ENCODE measurements at regions not wholly inside any gene's neighbourhood (a gene's known extent, or its start where the extent isn't known, plus 50 kb on each side); places are given as distances from the start of the nearest gene placed in this dataset.

DNA sequence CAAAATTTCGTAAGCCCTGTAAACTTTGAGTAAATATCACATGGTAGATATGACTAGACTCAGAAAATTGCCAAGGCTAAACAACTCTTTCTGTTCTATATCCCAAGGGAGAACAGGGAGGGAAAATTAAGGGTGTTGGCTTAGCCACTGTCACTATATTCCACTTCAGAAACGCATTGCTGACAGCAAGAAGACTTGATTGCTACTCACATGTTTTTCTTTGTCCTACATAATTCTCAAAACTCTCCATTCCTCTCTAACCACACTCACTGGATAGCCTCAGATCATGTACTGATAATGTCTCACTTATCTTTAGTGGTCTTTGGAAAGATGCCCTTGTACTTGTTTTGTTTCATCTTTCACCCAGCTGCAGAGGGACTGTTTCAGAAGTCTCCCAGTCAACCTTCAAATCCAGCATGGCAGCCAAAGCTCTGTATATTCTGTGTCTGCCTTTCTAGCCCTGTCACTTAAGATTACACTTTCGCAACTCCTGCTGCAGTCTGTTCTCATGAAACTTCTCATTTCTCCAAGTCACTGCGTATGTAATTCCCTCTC is 582.4 kb upstream of the FZD8 start:
- H3K9me3 Mint-ChIP-seq, result peaks cover 10 to 11% of the 10 kb centered on the region in 2 donors
- no peaks in the 10 kb centered on the region for H3K27me3 Mint-ChIP-seq (ENCODE audit: low read depth)
- H3K4me1 Mint-ChIP-seq (ENCODE audit: low read depth), result no peaks in the 10 kb centered on the region
- H3K27ac Mint-ChIP-seq, result no peak overlapping the region
- no peak overlapping the region for H3K4me3 Mint-ChIP-seq
- H3K36me3 Mint-ChIP-seq (ENCODE audit: insufficient read depth in 2 of 2), result peaks cover 0 to 2% of the 10 kb centered on the region in 2 donors
- ATAC-seq (replicated peaks in 1 of 2) (no peak), DNase-seq (no peak)

DNA sequence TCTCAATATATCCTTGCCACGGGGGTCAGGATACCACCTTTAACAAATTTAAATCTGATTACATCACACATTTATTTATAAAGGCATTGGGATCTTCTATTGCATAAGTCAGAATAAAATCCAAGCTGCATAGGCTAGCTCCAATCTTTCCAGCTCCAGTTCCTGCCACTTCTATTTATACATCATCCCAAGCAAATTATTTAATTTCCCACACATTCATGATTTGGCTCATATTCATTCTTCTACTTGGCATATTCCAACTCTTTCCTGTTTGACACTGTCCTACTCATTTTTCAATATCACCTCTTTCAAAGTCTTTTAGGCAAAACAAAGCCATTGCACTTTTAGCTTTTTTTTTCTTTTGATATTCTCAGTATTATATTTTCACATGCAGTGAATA is 579.0 kb upstream of the FZD8 start:
- no peaks in the 10 kb centered on the region for H3K27me3 Mint-ChIP-seq (ENCODE audit: low read depth)
- H3K4me3 Mint-ChIP-seq, result no peak overlapping the region
- no peaks in the 10 kb centered on the region for H3K4me1 Mint-ChIP-seq (ENCODE audit: low read depth)
- peaks cover 5 to 12% of the 10 kb centered on the region in 2 donors for H3K9me3 Mint-ChIP-seq
- no peak for DNase-seq
- no peaks in the 10 kb centered on the region for H3K36me3 Mint-ChIP-seq (ENCODE audit: insufficient read depth in 2 of 2)
- no peak overlapping the region for H3K27ac Mint-ChIP-seq
- no peak for ATAC-seq (replicated peaks in 1 of 2)

DNA sequence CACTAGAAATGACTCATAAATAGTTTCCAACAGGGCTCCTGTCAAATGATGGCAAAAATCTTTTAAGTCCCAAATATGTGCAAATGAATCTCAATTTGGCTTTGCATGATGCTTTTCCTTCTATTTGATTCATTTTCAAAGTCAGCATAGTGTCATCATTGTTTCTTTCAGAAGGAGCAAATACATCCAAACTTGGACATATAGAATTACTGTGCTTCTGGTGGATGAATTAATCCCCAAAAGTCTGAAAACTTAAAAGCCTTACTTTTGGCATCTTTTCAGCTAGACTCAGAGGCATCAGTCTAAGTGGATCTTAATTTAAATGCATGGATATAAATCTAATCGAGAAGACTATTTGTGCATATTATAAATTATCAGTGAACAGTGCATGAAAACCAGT is 578.1 kb upstream of the FZD8 start:
- Mint-ChIP-seq H3K4me3 (no peak overlapping the region), H3K36me3 (ENCODE audit: insufficient read depth in 2 of 2) (no peaks in the 10 kb centered on the region), H3K9me3 (peaks cover 5 to 12% of the 10 kb centered on the region in 2 donors), H3K4me1 (ENCODE audit: low read depth) (no peaks in the 10 kb centered on the region), H3K27ac (no peak overlapping the region), H3K27me3 (ENCODE audit: low read depth) (no peaks in the 10 kb centered on the region)
- ATAC-seq (replicated peaks in 1 of 2) (no peak), DNase-seq (no peak)

DNA sequence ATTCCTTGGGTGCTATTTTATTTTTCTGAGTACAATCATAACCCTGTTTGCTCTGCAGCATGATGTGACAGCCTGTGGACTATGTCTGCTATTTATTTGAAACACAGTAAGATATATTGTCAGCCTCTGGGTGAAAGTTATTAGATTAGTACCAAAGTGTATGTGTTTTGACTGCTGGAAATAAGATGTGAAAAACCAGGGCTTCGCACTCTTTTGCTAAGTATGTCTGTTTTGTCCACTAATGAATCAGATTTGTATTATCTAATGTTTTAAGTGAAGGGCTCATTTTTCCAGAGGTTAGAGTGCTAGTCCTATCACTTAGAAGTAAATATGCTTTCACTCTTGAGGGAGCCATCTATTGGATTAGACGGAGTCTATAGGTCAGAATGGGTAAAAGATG is 569.8 kb upstream of the FZD8 start:
- Mint-ChIP-seq H3K27ac (no peak overlapping the region), H3K9me3 (peaks cover 0 to 5% of the 10 kb centered on the region in 2 donors), H3K27me3 (ENCODE audit: low read depth) (no peaks in the 10 kb centered on the region), H3K4me1 (ENCODE audit: low read depth) (no peaks in the 10 kb centered on the region), H3K4me3 (no peak overlapping the region), H3K36me3 (ENCODE audit: insufficient read depth in 2 of 2) (no peaks in the 10 kb centered on the region)
- ATAC-seq (replicated peaks in 1 of 2), result no peak
- DNase-seq, result no peak

DNA sequence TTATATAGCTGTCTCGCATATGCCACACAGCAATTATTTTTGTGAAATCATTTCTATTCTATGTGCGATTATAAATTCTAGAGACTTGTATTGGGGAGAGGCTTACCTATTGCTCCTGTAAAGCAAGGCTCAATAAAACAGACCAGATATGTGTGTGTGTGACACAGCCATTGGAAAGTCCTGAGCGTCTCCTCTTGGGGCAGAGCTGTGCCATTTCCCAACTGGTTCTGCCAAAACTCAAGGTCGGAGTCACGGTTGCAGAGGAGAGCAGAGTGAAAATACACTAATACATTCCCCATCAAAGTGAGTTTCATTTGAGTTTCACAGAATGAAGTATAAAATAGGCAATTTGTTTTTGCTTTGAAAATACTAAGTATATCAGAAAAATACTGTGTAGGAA is 567.4 kb upstream of the FZD8 start:
- Mint-ChIP-seq H3K4me3 (no peak overlapping the region), H3K27ac (no peak overlapping the region), H3K9me3 (peaks cover 7% of the 10 kb centered on the region in 2 donors), H3K36me3 (ENCODE audit: insufficient read depth in 2 of 2) (no peaks in the 10 kb centered on the region), H3K27me3 (ENCODE audit: low read depth) (no peaks in the 10 kb centered on the region), H3K4me1 (ENCODE audit: low read depth) (no peaks in the 10 kb centered on the region)
- no peak for DNase-seq
- ATAC-seq (replicated peaks in 1 of 2), result no peak

DNA sequence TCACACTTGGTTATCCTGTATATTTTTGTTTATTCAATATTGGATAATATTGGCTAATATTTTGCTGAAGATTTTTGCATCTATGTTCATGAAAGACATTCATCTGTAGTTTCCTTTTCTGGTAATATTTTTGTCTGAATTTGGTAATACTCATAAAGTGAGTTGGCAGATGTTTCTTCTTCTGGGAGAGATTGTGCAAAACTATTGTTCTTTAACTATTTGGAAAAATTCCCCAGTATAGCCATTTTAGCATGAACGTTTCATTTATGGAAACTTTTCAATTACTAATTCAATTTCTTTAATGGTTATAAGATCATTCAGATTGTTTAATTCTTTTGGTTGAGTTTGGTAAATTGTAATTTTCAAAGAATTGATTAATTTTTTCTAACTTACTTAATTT is 560.8 kb upstream of the FZD8 start:
- no peak for ATAC-seq (replicated peaks in 1 of 2)
- Mint-ChIP-seq H3K27me3 (ENCODE audit: low read depth) (no peaks in the 10 kb centered on the region), H3K9me3 (peaks cover 8 to 10% of the 10 kb centered on the region in 2 donors), H3K36me3 (ENCODE audit: insufficient read depth in 2 of 2) (no peaks in the 10 kb centered on the region), H3K4me1 (ENCODE audit: low read depth) (no peaks in the 10 kb centered on the region), H3K4me3 (no peak overlapping the region), H3K27ac (no peak overlapping the region)
- no peak for DNase-seq

DNA sequence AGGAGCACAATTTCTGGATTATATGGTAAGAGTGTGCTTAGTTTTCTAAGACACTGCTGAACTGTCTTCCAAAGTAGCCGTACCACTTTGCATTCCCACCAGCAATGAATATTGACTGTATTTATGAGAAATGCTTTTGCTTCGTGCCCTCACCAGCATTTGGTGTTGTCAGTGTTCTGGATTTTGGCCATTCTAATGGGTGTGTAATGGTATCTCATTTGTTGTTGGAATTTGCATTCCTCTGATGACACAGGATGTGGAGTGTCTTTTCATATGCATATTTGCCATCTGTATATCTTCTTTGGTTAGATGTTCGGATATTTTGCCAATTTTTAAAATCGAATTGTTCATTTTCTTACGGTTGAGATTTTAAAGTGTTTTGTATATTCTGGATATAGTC is 558.5 kb upstream of the FZD8 start:
- H3K36me3 Mint-ChIP-seq (ENCODE audit: insufficient read depth in 2 of 2), result no peaks in the 10 kb centered on the region
- no peaks in the 10 kb centered on the region for H3K4me1 Mint-ChIP-seq (ENCODE audit: low read depth)
- H3K27me3 Mint-ChIP-seq (ENCODE audit: low read depth), result no peaks in the 10 kb centered on the region
- peaks cover 4 to 11% of the 10 kb centered on the region in 2 donors for H3K9me3 Mint-ChIP-seq
- no peak overlapping the region for H3K4me3 Mint-ChIP-seq
- DNase-seq (no peak), ATAC-seq (replicated peaks in 1 of 2) (no peak)
- H3K27ac Mint-ChIP-seq, result no peak overlapping the region

DNA sequence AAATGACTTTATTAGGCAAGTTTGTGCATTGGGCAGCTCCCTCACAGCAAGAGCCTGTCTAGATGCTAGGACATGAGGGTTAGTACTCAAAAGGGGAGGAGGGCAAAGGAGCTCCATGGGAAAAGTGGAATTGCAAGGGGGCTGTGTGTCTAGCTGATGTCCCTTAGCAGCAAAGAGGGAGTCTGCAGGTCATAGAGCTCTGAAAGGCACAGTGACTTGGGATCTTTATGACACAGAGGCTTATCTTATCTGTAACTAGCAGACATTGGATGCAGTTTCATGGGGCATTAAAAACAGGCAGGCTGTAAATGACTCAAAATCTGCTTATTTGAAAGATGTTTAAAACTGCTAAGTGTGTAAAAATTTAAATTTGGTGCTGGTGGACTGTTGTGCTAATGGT is 556.2 kb upstream of the FZD8 start:
- no peak overlapping the region for H3K27ac Mint-ChIP-seq
- no peaks in the 10 kb centered on the region for H3K4me1 Mint-ChIP-seq (ENCODE audit: low read depth)

DNA sequence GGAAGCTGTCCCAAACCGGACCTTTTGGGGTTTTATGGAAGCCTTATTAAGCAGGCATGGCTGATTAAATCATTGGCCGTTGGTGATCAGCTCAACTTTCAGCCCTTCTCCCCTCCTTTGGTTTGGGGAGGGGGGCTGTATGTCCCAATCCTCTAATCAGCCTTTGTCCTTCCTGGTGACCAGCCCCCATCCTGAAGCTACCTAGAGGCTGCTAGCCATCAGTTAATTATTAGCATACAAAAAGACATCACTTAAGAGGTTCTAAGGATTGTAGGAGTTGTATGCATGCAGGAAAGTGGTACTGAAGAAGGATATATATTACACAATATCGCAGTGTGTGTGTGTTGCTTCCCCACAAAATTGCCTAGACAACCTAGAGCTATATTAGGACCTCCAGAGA is 553.3 kb upstream of the FZD8 start:
- DNase-seq, result no peak

More for the DNA sequence above, 556.2 kb upstream of the FZD8 start:
- Mint-ChIP-seq H3K4me3 (no peak overlapping the region), H3K27me3 (ENCODE audit: low read depth) (no peaks in the 10 kb centered on the region), H3K9me3 (peaks cover 8 to 15% of the 10 kb centered on the region in 2 donors), H3K36me3 (ENCODE audit: insufficient read depth in 2 of 2) (peaks cover 0 to 3% of the 10 kb centered on the region in 2 donors)
- no peak for DNase-seq
- no peak for ATAC-seq (replicated peaks in 1 of 2)

DNA sequence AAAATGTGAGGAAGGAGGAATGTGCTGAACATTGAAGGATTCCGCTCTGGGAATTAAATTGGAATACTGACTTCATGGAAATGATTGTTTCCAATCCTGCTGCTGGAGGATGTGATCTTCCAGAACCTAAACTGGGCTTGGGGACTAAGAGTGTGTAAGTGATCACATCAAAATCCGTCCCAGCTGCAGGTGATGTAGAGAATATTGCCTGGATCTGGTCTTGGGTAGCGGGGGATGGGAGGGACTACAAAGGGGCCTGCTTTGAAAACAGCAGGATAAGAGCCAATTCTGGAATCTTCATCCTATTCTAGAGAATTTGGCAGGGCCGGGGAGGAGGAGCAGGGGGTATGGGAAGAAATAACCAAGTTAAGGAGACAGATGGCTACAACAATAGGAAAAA is 552.2 kb upstream of the FZD8 start:
- peaks cover 2 to 5% of the 10 kb centered on the region in 2 donors for H3K36me3 Mint-ChIP-seq (ENCODE audit: insufficient read depth in 2 of 2)
- no peak overlapping the region for H3K27ac Mint-ChIP-seq
- H3K4me1 Mint-ChIP-seq (ENCODE audit: low read depth), result no peaks in the 10 kb centered on the region
- no peak for ATAC-seq (replicated peaks in 1 of 2)
- no peaks in the 10 kb centered on the region for H3K27me3 Mint-ChIP-seq (ENCODE audit: low read depth)
- H3K4me3 Mint-ChIP-seq, result no peak overlapping the region
- no peak for DNase-seq
- H3K9me3 Mint-ChIP-seq, result peaks cover 15 to 27% of the 10 kb centered on the region in 2 donors

More for the DNA sequence above, 553.3 kb upstream of the FZD8 start:
- ATAC-seq (replicated peaks in 1 of 2), result no peak
- Mint-ChIP-seq H3K27ac (no peak overlapping the region), H3K27me3 (ENCODE audit: low read depth) (no peaks in the 10 kb centered on the region), H3K36me3 (ENCODE audit: insufficient read depth in 2 of 2) (peaks cover 0 to 5% of the 10 kb centered on the region in 2 donors), H3K4me1 (ENCODE audit: low read depth) (no peaks in the 10 kb centered on the region), H3K4me3 (no peak overlapping the region), H3K9me3 (peaks cover 13 to 25% of the 10 kb centered on the region in 2 donors)

DNA sequence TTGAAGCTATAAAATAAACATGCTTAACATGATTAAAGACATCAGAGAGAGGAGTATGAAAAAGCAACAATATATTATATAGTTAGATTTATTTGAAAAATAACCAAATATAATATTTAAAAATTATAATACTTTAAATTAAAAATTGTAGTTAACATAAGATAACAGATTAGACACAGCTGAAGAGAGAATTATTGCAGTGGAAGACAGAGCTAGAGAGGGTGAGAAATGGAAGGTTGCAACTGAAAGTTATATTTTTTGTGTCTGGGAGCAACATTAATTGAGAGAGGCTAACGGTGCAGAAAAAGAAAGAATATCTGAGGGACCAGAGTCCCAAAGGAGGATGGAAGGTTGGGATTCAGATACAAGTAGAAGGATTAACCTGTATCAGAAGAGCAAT is 548.9 kb upstream of the FZD8 start:
- no peaks in the 10 kb centered on the region for H3K27me3 Mint-ChIP-seq (ENCODE audit: low read depth)
- ATAC-seq (replicated peaks in 1 of 2), result no peak
- no peak overlapping the region for H3K27ac Mint-ChIP-seq
- H3K4me1 Mint-ChIP-seq (ENCODE audit: low read depth), result no peaks in the 10 kb centered on the region
- peaks cover 2 to 5% of the 10 kb centered on the region in 2 donors for H3K36me3 Mint-ChIP-seq (ENCODE audit: insufficient read depth in 2 of 2)
- no peak overlapping the region for H3K4me3 Mint-ChIP-seq
- H3K9me3 Mint-ChIP-seq, result peaks cover 14 to 22% of the 10 kb centered on the region in 2 donors
- DNase-seq, result no peak

DNA sequence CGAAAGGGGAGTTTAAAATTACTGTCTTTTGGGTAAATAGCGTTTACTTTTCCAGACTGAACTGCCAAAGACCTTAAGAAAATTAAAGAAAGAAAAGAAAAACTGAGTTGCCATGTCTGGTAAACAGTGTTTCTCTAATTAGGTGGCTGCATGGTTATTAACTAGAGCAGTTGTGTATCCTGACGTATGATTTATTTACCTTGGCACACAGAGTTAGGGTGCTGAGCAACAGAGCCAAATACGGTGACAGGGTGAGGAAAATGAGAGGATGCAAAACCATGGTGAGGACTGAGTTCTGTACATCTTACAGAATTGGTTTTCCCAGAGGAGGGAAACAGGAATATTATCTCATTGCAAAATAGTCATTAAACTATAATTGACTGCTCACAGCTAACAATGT is 546.4 kb upstream of the FZD8 start:
- peaks cover 12 to 21% of the 10 kb centered on the region in 2 donors for H3K9me3 Mint-ChIP-seq
- no peak for ATAC-seq (replicated peaks in 1 of 2)
- H3K27ac Mint-ChIP-seq, result no peak overlapping the region
- H3K4me1 Mint-ChIP-seq (ENCODE audit: low read depth), result no peaks in the 10 kb centered on the region
- no peak for DNase-seq
- peaks cover 2% of the 10 kb centered on the region in 2 donors for H3K36me3 Mint-ChIP-seq (ENCODE audit: insufficient read depth in 2 of 2)
- H3K27me3 Mint-ChIP-seq (ENCODE audit: low read depth), result no peaks in the 10 kb centered on the region
- H3K4me3 Mint-ChIP-seq, result no peak overlapping the region

DNA sequence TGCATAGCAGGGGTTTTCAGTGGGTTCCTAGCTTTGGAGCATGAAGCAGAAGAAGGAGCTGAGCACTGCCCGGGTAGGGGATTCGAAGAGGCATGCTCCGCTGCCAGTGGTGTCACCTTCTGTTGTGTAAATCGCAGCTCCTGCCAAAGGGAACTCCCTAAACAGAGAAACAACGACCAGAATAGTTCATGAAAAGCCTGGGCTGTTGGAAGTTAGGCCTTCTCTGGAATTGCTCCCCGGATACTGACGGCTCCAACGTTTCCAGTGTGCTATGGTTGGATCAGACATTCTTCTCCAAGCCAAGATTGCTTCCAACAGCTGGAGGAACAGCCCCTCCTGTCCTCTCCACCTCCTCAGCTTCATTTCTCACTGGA is 546.0 kb upstream of the FZD8 start:
- no peak for DNase-seq
- no peak overlapping the region for H3K27ac Mint-ChIP-seq
- H3K27me3 Mint-ChIP-seq (ENCODE audit: low read depth), result no peaks in the 10 kb centered on the region
- no peak for ATAC-seq (replicated peaks in 1 of 2)
- H3K4me3 Mint-ChIP-seq, result no peak overlapping the region
- H3K4me1 Mint-ChIP-seq (ENCODE audit: low read depth), result no peaks in the 10 kb centered on the region
- H3K9me3 Mint-ChIP-seq, result peaks cover 12 to 20% of the 10 kb centered on the region in 2 donors
- peaks cover 2% of the 10 kb centered on the region in 2 donors for H3K36me3 Mint-ChIP-seq (ENCODE audit: insufficient read depth in 2 of 2)

DNA sequence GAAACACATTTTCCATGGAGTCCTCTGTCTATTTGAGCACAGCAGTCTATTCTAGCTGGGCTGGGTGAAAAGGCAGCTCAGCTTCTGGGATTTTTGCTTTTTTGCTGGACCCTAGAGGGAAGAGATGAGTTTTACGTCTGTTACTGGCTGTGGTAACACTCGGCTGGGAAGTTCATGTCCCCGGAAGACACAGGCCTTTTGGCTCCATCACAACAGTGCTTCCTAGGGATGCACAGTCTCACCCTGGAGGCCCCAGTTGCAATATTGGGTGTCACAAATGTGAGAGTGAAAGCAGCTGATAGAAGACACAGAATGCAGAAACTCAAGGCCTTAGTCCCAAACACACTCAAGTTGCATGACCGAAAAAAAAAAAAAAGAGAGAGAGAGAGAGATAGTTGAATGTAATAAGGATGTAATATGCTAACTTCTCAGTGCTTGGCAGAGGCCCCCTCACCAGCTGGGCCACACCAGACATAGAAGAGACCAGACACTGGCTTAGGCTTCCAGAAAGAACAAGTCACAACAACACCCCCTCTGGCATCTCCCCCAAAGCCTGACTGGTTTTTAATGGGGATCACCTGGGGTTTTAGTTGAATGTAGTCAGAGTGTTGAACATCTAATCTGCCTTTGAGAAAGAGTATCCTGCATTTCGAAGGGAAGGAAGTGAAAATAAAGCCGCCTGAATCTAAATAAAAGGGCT is 545.4 kb upstream of the FZD8 start:
- H3K4me1 Mint-ChIP-seq (ENCODE audit: low read depth), result no peaks in the 10 kb centered on the region
- H3K9me3 Mint-ChIP-seq, result peaks cover 12 to 17% of the 10 kb centered on the region in 2 donors
- H3K27ac Mint-ChIP-seq, result no peak overlapping the region
- no peaks in the 10 kb centered on the region for H3K27me3 Mint-ChIP-seq (ENCODE audit: low read depth)
- no peak for DNase-seq
- no peak for ATAC-seq (replicated peaks in 1 of 2)
- no peak overlapping the region for H3K4me3 Mint-ChIP-seq
- peaks cover 0 to 2% of the 10 kb centered on the region in 2 donors for H3K36me3 Mint-ChIP-seq (ENCODE audit: insufficient read depth in 2 of 2)
